Activated CD4-positive, alpha-beta T cell treated with anti-CD3 and anti-CD28 coated beads, Interleukin-2, amount 10 ng/mL, durations not matched to agents 7 days and 5 days (primary cell): ENCODE measurements at regions not wholly inside any gene's neighbourhood (a gene's known extent, or its start where the extent isn't known, plus 50 kb on each side); places are given as distances from the start of the nearest gene placed in this dataset.

Experiments
- CTCF ChIA-PET: fragments of 350-600 bp; sonication (Branson Sonifier 250); formaldehyde crosslinking; loops from one replicate; lab custom pipeline; 2021; ENCODE audit warnings: antibody characterized with exemption; lab: Charles Lee
- POLR2A ChIA-PET: fragments of 350-600 bp; sonication (Branson Sonifier 250); formaldehyde crosslinking; loops from one replicate; lab custom pipeline; 2021; ENCODE audit warnings: antibody characterized with exemption; lab: Charles Lee
- DNase-seq: peaks from one replicate; pipeline ENCODE4 v3.0.0-alpha.2; 2020
- H3K27ac Mint-ChIP-seq: one replicate; pipeline ENCODE4 v1.8.0; 2021; ENCODE audit warnings: mild to moderate bottlenecking, moderate library complexity, mixed read lengths
- H3K27me3 Mint-ChIP-seq: one replicate; pipeline ENCODE4 v1.8.0; 2021; ENCODE audit warnings: mixed read lengths
- H3K36me3 Mint-ChIP-seq: one replicate; pipeline ENCODE4 v1.8.0; 2021; ENCODE audit warnings: low read depth, mixed read lengths
- H3K4me1 Mint-ChIP-seq: one replicate; pipeline ENCODE4 v1.8.0; 2021; ENCODE audit warnings: mixed read lengths
- H3K4me3 Mint-ChIP-seq: one replicate; pipeline ENCODE4 v1.8.0; 2021; ENCODE audit warnings: mild to moderate bottlenecking, moderate library complexity, mixed read lengths
- H3K9me3 Mint-ChIP-seq: one replicate; pipeline ENCODE4 v1.8.0; 2021; ENCODE audit warnings: mixed read lengths

- CTCF ChIA-PET: no interaction called here
- no peaks in the 10 kb centered on the region for H3K9me3 Mint-ChIP-seq
- H3K36me3 Mint-ChIP-seq: no peaks in the 10 kb centered on the region
- no peak overlapping the region for H3K27ac Mint-ChIP-seq
- no peaks in the 10 kb centered on the region for H3K4me1 Mint-ChIP-seq
- POLR2A ChIA-PET: no interaction called here
- peaks cover 4% of the 10 kb centered on the region for H3K27me3 Mint-ChIP-seq
- DNase-seq: no peak
- H3K4me3 Mint-ChIP-seq: no peak overlapping the region
These were observed 222.4 kb upstream of the OSR1 start for GRCh38 chr2:19580830-19581229.

GRCh38 chr2:19580264-19580663, 221.8 kb upstream of the OSR1 start:
- H3K27me3 Mint-ChIP-seq: peaks cover 4% of the 10 kb centered on the region
- ChIA-PET CTCF (no interaction called here), POLR2A (no interaction called here)

DNA sequence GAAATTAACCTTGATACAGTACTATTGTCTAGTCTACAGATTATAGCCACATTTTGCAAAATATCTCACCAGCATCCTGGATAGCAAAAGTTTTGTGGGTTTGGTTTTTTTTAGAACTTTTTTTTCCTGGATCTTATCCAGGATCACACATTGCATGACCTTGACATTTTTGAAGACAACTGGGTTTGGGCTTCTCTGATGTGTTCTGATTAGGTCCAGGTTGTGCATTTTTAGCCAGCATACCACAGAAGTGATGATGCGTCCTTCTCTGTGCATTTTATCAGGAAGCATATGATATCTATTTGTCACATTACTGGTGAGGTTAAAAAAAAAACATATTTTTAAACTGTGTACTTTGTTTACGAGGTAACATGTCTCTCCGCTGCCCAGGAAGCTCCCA, 221.0 kb upstream of the OSR1 start:
- H3K27ac Mint-ChIP-seq: no peak overlapping the region
- H3K9me3 Mint-ChIP-seq: no peaks in the 10 kb centered on the region
- POLR2A ChIA-PET: no interaction called here
- no peak for DNase-seq
- no peaks in the 10 kb centered on the region for H3K27me3 Mint-ChIP-seq
- CTCF ChIA-PET: no interaction called here
- no peak overlapping the region for H3K4me3 Mint-ChIP-seq
- no peaks in the 10 kb centered on the region for H3K36me3 Mint-ChIP-seq
- H3K4me1 Mint-ChIP-seq: no peaks in the 10 kb centered on the region

More at GRCh38 chr2:19580264-19580663, 221.8 kb upstream of the OSR1 start:
- Mint-ChIP-seq H3K9me3 (no peaks in the 10 kb centered on the region), H3K27ac (no peak overlapping the region), H3K4me1 (no peaks in the 10 kb centered on the region), H3K4me3 (no peak overlapping the region), H3K36me3 (no peaks in the 10 kb centered on the region)
- DNase-seq: no peak

GRCh38 chr2:19577723-19578122, 219.3 kb upstream of the OSR1 start:
- ChIA-PET POLR2A (no interaction called here), CTCF (no interaction called here)
- H3K9me3 Mint-ChIP-seq: no peaks in the 10 kb centered on the region
- no peaks in the 10 kb centered on the region for H3K36me3 Mint-ChIP-seq
- no peaks in the 10 kb centered on the region for H3K27me3 Mint-ChIP-seq
- no peak overlapping the region for H3K4me3 Mint-ChIP-seq
- H3K4me1 Mint-ChIP-seq: no peaks in the 10 kb centered on the region
- DNase-seq: no peak
- no peak overlapping the region for H3K27ac Mint-ChIP-seq

DNA sequence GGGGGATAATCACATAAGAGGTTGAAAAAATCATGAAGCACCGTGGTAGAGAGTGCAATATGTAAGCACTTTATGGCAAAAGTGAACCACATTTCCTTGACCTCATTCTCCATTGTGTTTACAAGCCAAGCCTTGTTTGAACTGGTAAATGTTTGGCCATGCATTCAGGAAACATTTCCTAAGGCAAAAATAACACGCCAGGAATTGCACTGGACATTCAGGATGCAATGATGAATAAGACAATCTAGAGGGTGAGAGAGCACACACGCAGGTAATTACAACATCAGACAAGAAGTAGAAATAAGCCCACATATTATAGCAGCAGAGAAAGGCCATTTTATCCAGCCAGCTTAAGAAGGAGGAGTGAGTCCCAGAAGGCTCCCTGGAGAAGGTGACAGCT, 218.0 kb upstream of the OSR1 start:
- ChIA-PET POLR2A (no interaction called here), CTCF (no interaction called here)
- DNase-seq: no peak
- H3K27ac Mint-ChIP-seq: no peak overlapping the region
- H3K27me3 Mint-ChIP-seq: no peaks in the 10 kb centered on the region
- H3K36me3 Mint-ChIP-seq: no peaks in the 10 kb centered on the region
- H3K4me3 Mint-ChIP-seq: no peak overlapping the region
- no peaks in the 10 kb centered on the region for H3K9me3 Mint-ChIP-seq
- no peaks in the 10 kb centered on the region for H3K4me1 Mint-ChIP-seq

DNA sequence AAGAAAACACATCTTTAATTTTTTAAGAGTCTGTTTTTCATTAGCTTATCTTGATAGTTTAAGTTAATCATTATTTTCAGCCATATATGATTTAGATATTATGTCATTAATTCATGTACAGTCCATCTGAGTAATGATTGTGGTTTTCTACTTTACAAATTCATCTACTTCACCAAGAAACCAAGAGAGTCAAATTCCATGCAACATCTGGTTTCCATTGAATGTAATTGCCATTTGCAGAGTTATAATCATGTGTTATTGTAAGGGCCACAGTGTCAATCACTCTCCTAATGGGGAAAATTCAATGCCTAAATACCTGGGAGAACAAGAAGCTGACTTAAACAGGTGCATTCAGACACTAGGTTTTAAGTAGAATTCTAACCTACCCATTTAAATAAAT, 217.2 kb upstream of the OSR1 start:
- Mint-ChIP-seq H3K27me3 (no peaks in the 10 kb centered on the region), H3K4me1 (no peaks in the 10 kb centered on the region), H3K36me3 (no peaks in the 10 kb centered on the region), H3K27ac (no peak overlapping the region), H3K4me3 (no peak overlapping the region), H3K9me3 (no peaks in the 10 kb centered on the region)
- POLR2A ChIA-PET: no interaction called here
- no peak for DNase-seq
- CTCF ChIA-PET: no interaction called here

- CTCF ChIA-PET: no interaction called here
- POLR2A ChIA-PET: no interaction called here
These were observed 216.4 kb upstream of the OSR1 start for GRCh38 chr2:19574778-19575260.

DNA sequence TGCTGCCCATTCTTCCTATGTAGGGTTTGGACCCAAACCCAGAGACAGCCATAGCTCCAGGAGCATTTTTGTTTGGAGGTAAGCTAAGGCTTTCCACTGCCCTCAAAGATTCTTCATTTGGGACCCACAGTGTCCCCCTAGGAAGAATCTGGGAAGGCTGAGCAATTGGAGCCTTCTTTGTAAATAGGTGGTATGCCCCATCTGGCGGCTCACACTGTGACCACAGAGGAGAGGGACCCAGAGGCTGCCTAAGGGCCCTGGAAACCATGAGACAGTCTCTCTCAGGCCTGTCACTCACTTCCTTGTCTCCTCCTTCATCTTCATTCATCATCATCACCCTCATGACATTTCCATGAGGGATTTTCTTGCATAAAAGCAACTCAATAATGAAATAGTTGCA, 215.4 kb upstream of the OSR1 start:
- no peak for DNase-seq
- H3K27me3 Mint-ChIP-seq: no peaks in the 10 kb centered on the region
- no peak overlapping the region for H3K27ac Mint-ChIP-seq
- H3K4me3 Mint-ChIP-seq: no peak overlapping the region
- no peaks in the 10 kb centered on the region for H3K9me3 Mint-ChIP-seq
- CTCF ChIA-PET: no interaction called here
- POLR2A ChIA-PET: no interaction called here
- H3K36me3 Mint-ChIP-seq: no peaks in the 10 kb centered on the region
- H3K4me1 Mint-ChIP-seq: no peaks in the 10 kb centered on the region

More at GRCh38 chr2:19574778-19575260, 216.4 kb upstream of the OSR1 start:
- H3K27ac Mint-ChIP-seq: no peak overlapping the region
- no peak overlapping the region for H3K4me3 Mint-ChIP-seq
- no peaks in the 10 kb centered on the region for H3K36me3 Mint-ChIP-seq
- no peaks in the 10 kb centered on the region for H3K4me1 Mint-ChIP-seq
- H3K27me3 Mint-ChIP-seq: no peaks in the 10 kb centered on the region
- no peaks in the 10 kb centered on the region for H3K9me3 Mint-ChIP-seq
- DNase-seq: no peak

DNA sequence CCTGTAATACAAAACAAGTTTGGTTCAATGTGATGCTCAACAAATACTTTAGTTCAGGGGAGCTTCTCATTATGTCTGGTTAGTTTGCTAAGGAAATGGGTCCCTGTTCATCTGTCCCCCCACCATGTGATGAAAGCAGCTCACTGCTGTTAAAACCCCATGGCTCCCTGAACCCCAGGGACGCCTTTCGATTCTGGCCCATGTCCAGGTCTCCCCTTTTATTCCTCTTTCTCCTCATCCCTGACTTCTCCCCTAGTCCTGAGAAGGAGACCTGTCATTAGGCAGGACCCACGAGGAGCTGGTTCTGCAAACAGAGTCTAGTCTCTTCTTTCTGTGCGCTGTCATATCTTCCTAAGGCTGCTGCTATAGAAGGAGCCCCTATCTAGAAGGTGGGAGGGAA, 213.3 kb upstream of the OSR1 start:
- ChIA-PET POLR2A (no interaction called here), CTCF (no interaction called here)
- Mint-ChIP-seq H3K36me3 (no peaks in the 10 kb centered on the region), H3K27me3 (no peaks in the 10 kb centered on the region), H3K4me3 (no peak overlapping the region), H3K4me1 (no peaks in the 10 kb centered on the region), H3K9me3 (no peaks in the 10 kb centered on the region), H3K27ac (no peak overlapping the region)
- no peak for DNase-seq

- H3K4me3 Mint-ChIP-seq: no peak overlapping the region
- DNase-seq: no peak
These were observed 210.9 kb upstream of the OSR1 start for GRCh38 chr2:19569300-19569791.

GRCh38 chr2:19568809-19569208, 210.4 kb upstream of the OSR1 start:
- no peaks in the 10 kb centered on the region for H3K27me3 Mint-ChIP-seq
- no peaks in the 10 kb centered on the region for H3K36me3 Mint-ChIP-seq
- CTCF ChIA-PET: interaction anchor here (1.1 kb wide), 1 partner anchor 14 kb away, joined by 3 read pairs; no protein-coding TSS in a partner anchor
- H3K9me3 Mint-ChIP-seq: no peaks in the 10 kb centered on the region
- DNase-seq: no peak
- no peak overlapping the region for H3K4me3 Mint-ChIP-seq
- H3K27ac Mint-ChIP-seq: no peak overlapping the region
- POLR2A ChIA-PET: no interaction called here
- no peaks in the 10 kb centered on the region for H3K4me1 Mint-ChIP-seq

More at GRCh38 chr2:19569300-19569791, 210.9 kb upstream of the OSR1 start:
- POLR2A ChIA-PET: no interaction called here
- Mint-ChIP-seq H3K9me3 (no peaks in the 10 kb centered on the region), H3K27me3 (no peaks in the 10 kb centered on the region), H3K36me3 (no peaks in the 10 kb centered on the region), H3K4me1 (no peaks in the 10 kb centered on the region), H3K27ac (no peak overlapping the region)
- CTCF ChIA-PET: no interaction called here

DNA sequence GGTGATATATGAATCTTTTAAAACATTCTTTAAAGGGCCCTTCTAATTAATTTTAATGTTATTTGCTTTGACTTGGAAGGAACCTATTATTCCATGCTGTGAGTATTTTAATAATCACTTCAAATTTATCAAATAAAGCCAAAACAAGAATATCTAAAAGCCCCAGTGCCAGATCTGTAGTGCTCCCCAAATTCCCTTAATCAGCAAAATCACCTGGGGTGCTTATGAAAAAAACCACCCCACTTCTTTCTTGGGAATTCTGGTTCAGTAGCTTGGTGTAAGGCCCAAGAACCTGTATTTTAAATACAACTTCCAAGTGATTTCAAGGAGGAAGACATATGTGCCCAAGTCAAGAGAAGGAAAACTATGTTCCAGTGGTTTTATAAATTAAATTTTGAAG, 202.4 kb upstream of the OSR1 start:
- Mint-ChIP-seq H3K4me1 (peaks cover 12% of the 10 kb centered on the region), H3K27ac (no peak overlapping the region), H3K36me3 (no peaks in the 10 kb centered on the region), H3K9me3 (no peaks in the 10 kb centered on the region), H3K27me3 (peaks cover 12% of the 10 kb centered on the region), H3K4me3 (no peak overlapping the region)
- ChIA-PET CTCF (no interaction called here), POLR2A (no interaction called here)
- no peak for DNase-seq

- Mint-ChIP-seq H3K36me3 (no peaks in the 10 kb centered on the region), H3K4me1 (peaks cover 12% of the 10 kb centered on the region), H3K27ac (no peak overlapping the region), H3K27me3 (peaks cover 12% of the 10 kb centered on the region), H3K4me3 (no peak overlapping the region), H3K9me3 (no peaks in the 10 kb centered on the region)
- peak; percentile 21 for DNase-seq
- ChIA-PET POLR2A (no interaction called here), CTCF (no interaction called here)
These were observed 201.3 kb upstream of the OSR1 start for GRCh38 chr2:19559596-19560240.

DNA sequence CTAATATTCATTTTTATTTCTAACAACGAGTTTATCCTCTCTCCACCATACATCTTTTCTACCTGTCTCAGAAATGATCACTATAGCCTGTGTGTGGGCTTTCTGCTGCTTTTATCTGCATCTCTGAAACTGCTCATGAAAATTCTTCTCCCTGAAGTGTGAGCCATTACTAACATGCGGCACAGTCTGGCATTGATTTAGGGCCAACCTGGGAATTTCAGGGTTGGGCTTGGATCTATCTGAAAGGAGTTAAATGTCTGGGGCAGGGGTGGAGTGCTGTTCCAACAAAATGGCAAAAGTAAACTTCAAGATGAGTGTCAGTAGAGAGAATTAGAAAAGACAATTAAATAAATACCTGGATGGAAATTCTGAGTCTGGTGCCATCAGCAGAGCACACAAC, 198.2 kb upstream of the OSR1 start:
- Mint-ChIP-seq H3K27ac (no peak overlapping the region), H3K4me1 (peaks cover 12% of the 10 kb centered on the region), H3K4me3 (no peak overlapping the region), H3K9me3 (no peaks in the 10 kb centered on the region), H3K36me3 (no peaks in the 10 kb centered on the region), H3K27me3 (peaks cover 9% of the 10 kb centered on the region)
- no peak for DNase-seq
- CTCF ChIA-PET: interaction anchor here (0.6 kb wide), 1 partner anchor 810 kb away, joined by 3 read pairs; no protein-coding TSS in a partner anchor
- POLR2A ChIA-PET: no interaction called here
